GM23248 (cell line): ENCODE measurements at regions not wholly inside any gene's neighbourhood (a gene's known extent, or its start where the extent isn't known, plus 50 kb on each side); places are given as distances from the start of the nearest gene placed in this dataset.

Source experiments
- EZH2 ChIP-seq: fragments of 200-600 bp; sonication (generic); IDR thresholded peaks from 2 replicates; pipeline ENCODE4 v1.6.1; 2018; ENCODE audit warnings: antibody characterized with exemption, mild to moderate bottlenecking; ENCODE audit not compliant: insufficient read depth, poor library complexity, severe bottlenecking
- EZH2phosphoT487 ChIP-seq: fragments of 200-600 bp; sonication (generic); IDR thresholded peaks from 2 replicates; pipeline ENCODE4 v1.6.1; 2018; ENCODE audit warnings: antibody characterized with exemption, moderate library complexity, mild to moderate bottlenecking, low read depth; ENCODE audit not compliant: insufficient read depth

GRCh38 chr18:4721545-4721944 is 266.4 kb upstream of the DLGAP1 start:
- TF ChIP-seq EZH2 (no peak), EZH2phosphoT487 (no peak)
